HFF-Myc (cell line): ENCODE measurements at regions not wholly inside any gene's neighbourhood (a gene's known extent, or its start where the extent isn't known, plus 50 kb on each side); places are given as distances from the start of the nearest gene placed in this dataset.

Experiments used
- DNase-seq: peaks from one replicate; pipeline ENCODE4 v3.0.0-alpha.2; 2011; ENCODE audit warnings: low read depth; ENCODE audit errors: extremely low read depth
- H3K4me3 ChIP-seq: replicated peaks from 2 replicates; pipeline ENCODE4 v1.5.1; 2011; ENCODE audit warnings: low read depth, mild to moderate bottlenecking, control low read depth, low read length
- TF ChIP-seq, protein P1 (sequence below): IDR thresholded peaks from 2 replicates; pipeline ENCODE4 v1.5.1; 2012; ENCODE audit warnings: mild to moderate bottlenecking, low read depth, low read length, control low read depth; ENCODE audit errors: missing control alignments

DNA sequence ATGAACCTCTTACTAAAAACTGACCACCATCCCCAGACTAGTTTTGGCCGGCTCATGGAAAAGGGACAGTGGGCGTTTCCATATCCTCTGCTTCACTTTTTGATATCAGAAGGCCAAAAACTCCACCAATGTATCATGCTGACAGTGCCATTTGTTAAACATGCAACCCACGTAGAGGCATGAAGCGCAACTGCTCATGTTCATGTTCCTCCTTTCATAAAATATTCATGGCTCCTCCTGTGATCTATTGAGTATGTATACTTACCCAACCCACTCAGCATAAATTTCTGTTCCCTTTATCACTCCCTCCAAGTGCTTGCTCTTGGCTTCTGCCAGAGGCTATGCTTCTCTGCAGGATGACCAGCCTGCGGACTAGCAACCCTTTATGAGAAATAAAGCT lies 58.7 kb upstream of the TGFBR2 start:
- DNase-seq: no peak
- TF ChIP-seq, protein P1, sequence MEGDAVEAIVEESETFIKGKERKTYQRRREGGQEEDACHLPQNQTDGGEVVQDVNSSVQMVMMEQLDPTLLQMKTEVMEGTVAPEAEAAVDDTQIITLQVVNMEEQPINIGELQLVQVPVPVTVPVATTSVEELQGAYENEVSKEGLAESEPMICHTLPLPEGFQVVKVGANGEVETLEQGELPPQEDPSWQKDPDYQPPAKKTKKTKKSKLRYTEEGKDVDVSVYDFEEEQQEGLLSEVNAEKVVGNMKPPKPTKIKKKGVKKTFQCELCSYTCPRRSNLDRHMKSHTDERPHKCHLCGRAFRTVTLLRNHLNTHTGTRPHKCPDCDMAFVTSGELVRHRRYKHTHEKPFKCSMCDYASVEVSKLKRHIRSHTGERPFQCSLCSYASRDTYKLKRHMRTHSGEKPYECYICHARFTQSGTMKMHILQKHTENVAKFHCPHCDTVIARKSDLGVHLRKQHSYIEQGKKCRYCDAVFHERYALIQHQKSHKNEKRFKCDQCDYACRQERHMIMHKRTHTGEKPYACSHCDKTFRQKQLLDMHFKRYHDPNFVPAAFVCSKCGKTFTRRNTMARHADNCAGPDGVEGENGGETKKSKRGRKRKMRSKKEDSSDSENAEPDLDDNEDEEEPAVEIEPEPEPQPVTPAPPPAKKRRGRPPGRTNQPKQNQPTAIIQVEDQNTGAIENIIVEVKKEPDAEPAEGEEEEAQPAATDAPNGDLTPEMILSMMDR: no peak
- no peak overlapping the region for H3K4me3 ChIP-seq

- no peak overlapping the region for H3K4me3 ChIP-seq
- TF ChIP-seq, protein P1: no peak
- no peak for DNase-seq
These were observed 57.8 kb upstream of the TGFBR2 start for GRCh38 chr3:30548600-30548999.

GRCh38 chr3:30549600-30549999 lies 56.8 kb upstream of the TGFBR2 start:
- H3K4me3 ChIP-seq: no peak overlapping the region
- no peak for DNase-seq
- TF ChIP-seq, protein P1: no peak

DNA sequence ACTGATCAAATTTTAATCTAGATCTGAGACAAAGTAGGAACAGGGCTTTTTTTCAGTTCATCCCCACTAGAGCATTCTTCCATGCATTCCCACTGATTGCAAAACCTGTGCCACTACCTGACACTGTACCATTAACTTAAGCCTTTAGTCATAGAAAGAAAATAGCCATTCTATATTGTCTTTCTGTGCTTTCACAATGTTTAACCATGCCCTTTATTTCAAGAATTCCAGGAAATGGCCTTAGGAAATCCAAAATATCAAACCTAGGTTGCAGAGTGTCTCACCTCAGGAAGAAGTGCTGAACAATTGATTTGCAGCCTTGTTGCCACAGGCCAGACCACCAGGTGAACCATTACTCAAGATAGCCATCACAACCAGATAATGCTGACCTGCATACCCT lies 56.2 kb upstream of the TGFBR2 start:
- TF ChIP-seq, protein P1: no peak
- no peak for DNase-seq
- no peak overlapping the region for H3K4me3 ChIP-seq

- no peak overlapping the region for H3K4me3 ChIP-seq
- DNase-seq: no peak
- TF ChIP-seq, protein P1: no peak
These were observed 55.1 kb upstream of the TGFBR2 start for GRCh38 chr3:30551266-30551665.

GRCh38 chr3:30551927-30552326 lies 54.5 kb upstream of the TGFBR2 start:
- no peak overlapping the region for H3K4me3 ChIP-seq
- no peak for DNase-seq
- TF ChIP-seq, protein P1: no peak

DNA sequence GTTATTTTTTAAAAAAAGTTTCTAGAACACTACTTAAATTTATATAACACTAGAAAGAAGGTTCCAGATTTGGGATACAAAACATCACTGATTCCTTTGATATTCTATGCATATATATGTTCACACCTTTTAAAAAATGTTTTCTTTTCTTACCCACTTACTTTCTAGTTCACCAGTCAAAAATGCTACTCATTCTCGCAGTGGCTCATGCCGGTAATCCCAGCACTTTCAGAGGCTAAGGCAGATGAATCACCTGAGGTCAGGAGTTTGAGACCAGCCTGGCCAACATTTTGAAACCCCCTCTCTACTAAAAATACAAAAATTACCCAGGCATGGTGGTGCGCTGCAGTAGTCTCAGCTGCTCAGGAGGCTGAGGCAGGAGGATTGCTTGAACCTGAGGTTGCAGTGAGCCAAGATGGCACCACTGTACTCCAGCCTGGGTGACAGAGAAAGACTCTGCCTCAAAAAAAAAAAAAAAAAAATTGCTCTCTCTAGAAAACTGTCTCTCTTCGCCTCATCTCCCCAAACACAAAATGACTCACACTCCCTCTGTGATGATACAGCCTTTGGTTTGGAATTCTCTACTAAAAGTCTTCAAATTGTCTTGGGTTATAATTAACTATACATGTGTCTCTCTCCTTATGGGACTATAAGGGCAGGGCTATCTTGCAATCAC lies 52.6 kb upstream of the TGFBR2 start:
- DNase-seq: no peak
- H3K4me3 ChIP-seq: no peak overlapping the region
- TF ChIP-seq, protein P1: no peak
